HG03571 (cell line): ENCODE measurements at regions not wholly inside any gene's neighbourhood (a gene's known extent, or its start where the extent isn't known, plus 50 kb on each side); places are given as distances from the start of the nearest gene placed in this dataset.
"Not testable (repeated sequence)": the region's sequence is repeated elsewhere in the genome, so short reads cannot be mapped to it uniquely, and the experiment has no call there.

Source experiments
- ATAC-seq: cut with Tn5 transposase; IDR thresholded peaks from one replicate; pipeline ENCODE4 v1.9.1; 2021; ENCODE audit not compliant: unreplicated experiment

DNA sequence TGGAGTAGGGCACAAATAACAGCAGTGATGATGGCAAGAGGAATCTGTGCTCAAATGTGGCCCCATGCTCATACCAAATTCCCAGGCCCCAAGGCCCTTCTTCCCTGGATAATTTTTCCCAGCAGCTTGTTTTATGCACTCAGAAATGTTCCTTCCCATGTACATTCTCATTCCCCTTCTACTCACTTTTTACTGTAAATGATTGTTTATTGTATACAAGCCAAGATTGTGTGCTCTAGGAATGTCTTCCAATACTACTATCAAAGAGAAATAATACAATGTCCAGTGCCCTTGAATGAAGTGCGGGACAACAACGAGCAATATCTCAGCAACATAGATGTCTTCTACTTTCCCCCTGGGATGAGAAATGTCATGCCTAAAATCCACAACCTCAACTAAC is 201.6 kb downstream of the ICOS start:
- no peak for ATAC-seq

DNA sequence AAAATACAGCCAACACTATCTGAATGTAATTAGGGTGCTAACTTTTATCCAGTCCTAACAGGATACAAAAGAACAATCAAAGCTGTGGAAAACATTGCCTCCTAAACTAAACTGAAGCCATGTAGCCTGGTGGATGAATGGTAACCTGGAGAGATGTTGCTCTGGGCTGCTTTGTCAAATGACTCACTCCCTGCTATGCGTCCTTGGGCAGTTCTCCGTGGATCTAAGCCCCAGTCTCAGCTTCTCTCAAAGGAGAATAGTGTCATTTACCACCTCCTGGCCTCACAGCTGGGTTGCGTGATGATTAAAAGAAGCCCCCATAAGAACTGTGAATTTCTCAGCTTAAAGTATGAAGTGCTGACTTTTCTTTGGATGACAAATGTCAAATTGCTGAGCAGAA is 203.7 kb downstream of the ICOS start:
- ATAC-seq = no peak

DNA sequence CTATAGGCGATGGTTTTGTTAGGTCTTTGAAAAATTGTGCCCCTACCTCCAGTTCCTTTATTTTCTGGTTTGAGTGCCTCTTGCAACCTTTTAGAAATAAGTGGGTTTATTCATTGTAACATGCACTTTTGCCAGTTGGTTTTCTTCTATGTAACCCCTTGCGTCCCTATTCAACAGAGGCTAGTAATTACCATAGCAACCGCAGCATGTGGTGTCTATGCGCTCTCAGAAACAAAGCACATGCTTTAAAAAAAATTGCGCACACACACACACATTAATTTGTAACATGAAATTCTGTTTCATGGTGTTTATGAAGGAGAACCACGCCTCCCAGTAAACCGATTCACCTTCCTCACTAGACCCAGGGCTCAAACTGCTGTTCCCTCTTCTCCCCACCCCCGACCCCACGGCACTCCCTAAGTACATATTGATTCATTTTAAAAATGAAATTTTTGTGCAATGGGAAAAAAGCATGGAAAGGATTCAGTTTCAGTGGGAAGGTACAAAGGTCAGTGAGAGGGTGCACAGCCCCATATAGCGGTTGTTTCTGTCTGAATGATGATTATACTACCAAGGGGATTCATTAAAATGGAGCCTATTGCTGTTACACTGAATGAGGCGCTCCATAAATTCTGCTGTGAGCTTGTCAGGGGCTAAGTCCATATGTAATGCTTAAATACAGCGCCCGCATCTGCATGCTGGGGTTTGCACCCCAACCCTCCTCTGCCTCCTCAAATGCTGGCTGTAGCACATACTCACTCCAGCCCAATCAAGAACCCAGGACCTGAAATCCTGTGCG is 206.9 kb downstream of the ICOS start:
- ATAC-seq = no peak

DNA sequence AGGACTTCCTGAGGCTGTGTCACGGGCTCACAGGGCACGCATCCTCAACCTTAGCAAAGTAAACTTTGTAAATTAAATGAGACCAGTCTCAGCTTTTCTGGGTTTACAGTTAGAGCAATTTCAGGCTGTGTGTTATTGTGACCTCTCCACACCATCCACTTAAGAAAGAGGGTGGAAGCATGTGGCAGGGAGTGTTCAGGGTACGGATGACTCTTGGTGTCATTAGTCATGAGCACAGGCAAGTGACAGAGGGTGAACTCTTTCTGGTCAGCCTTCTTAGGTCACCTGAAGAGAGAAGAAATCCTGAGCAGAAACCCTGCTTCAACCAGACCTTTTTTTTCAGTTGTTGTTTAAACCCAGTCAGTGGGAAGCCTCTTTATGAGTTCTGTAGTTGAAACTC is 207.9 kb downstream of the ICOS start:
- ATAC-seq = no peak

DNA sequence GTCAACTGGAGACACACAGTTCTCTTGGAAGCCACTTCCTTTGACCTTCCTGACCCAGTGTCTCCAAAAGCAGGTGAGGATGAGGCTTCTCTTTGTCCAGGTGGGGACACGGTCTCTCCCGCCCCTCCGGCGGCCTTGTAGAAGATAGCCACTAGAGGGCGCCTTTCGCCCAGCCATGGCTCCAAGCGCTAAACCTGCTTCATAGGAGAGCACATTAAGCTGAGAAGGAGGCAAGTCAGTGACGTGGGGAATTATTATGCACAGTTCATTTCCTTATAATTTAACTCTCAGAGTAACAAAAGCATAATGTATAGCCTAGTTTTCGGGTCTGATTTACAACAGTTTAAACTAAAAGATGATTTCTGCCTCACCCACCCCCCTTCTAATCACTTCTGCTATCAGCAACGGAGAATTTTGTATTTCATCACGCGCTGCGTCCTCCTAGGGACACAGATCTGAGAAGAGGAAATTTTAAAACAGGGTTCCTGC is 208.7 kb downstream of the ICOS start:
- ATAC-seq = peak; percentile 97

DNA sequence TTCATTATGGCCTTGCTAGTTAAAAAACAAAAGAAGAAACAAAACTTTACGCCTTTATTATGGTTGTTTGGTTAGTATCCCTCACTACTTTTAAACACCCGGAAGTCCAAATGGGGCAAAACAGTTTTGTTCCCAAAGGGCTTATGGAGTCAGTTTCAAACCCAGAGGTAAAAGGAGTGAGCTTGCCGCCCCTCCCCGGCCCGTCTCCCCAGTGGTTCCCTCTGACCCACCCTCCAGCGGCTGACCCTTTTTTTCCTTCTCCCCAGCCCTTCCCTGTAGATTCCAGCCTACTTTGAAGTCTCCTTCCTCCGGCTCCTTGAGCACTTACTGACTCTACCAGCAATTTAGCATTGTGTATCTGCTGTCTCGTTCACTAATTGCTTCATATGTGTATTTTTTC is 209.2 kb downstream of the ICOS start:
- ATAC-seq = no peak

DNA sequence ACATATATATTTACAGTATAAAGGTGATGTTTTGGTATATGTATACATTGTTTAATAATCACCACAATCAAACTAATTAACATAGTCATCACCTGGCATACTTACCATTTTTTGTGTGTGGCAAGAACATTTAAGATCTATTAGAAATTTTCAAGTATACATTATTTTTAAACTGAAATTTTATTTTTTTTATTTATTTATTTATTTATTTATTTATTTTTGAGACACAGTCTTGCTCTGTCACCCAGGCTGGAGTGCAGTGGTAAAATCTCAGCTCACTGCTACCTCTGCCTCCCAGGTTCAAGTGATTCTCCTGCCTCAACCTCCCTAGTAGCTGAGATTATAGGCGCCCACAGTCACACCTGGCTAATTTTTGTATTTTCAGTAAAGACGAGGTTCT is 210.5 kb downstream of the ICOS start:
- not testable (repeated sequence) for ATAC-seq

DNA sequence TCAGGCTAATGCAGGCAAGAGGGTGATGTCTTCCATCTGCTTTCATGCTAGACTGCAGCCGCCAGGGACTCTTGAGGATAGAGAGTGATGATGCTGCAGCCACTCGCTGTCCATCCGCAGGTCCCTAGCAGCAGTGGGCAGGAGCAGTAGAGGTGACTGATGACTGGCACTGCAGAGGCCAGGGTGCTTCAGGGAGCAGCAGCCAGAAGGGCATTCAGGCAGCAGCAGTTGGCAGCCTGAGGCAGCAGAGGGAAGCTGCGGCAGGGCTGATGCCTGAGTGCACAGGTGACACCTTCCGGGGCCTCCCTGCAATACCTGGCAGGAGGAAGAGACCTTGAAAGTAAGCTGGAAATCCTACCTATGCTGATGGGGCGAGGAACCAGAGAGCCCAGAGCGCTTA is 214.2 kb downstream of the ICOS start:
- no peak for ATAC-seq

DNA sequence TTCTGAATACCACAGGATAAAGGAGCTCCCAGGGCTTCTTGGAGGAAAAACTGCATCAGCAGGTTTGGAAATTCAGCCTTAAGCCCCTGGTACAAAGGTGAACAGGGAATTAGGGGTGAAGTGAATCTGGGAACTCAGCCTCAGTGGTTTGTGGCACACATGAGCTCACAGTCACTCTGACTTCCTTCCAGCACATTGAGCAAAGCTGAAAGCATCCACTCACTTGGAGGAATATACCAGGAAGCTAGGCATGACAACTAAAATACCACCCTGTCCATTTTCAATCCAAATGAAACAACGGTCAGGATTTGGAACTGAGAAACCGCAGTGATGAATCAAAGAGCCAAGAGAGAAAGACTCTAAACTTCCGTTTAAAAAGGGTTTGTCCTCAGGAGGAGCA is 216.1 kb downstream of the ICOS start:
- no peak for ATAC-seq

DNA sequence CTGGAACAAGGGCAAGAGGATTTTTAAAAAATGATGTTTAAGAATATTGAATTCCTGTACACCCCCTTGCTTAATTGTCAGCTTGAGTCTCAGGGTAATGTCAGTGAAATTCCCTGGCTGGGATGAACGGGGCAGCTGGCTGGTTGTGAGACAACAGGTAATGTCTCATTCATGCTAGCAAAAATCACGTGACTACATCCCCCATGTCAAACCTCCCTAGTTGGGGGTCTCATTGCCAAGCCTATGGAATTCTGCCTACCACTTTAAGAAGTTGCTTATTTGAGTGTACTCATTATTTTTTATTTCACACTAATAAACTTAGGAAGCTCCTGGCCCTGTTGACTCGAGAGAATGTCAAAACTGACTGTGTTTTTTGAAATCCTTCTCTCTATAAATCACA is 218.3 kb downstream of the ICOS start:
- ATAC-seq = no peak

DNA sequence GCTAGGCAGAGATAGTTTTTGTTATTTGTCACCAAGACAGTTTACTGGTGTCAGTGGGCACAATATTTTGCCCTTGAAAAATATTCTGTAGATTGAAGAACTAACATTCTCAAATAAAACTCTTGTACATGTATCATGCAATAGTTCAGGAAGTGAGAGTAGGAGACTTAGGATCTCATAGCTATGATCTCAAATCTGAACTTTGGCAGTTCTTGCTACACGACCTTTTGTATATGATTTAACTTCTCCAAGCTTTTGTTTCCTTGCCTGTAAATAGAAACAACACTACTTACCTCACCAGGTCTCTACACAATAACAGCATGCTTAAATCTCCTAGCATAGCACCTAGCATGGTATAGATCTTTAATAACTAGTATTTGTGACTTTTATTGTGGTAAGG is 219.9 kb downstream of the ICOS start:
- no peak for ATAC-seq

DNA sequence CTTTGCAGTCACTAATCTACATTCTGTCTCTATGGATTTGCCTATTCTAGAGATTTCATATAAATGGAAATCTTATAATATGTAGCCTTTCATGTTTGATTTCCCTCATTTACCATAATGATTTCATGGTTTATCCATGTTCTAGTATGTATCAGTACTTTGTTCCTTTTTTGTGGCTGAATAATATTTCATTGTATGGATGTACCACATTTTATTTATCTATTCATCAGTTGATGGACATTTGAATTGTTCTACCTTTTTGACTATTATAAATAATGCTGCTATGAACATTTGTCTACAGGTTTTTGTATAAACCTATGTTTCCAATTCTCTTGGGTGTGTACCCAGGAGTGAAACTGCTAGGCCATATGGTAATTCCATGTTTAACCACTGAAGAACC is 221.1 kb downstream of the ICOS start:
- no peak for ATAC-seq

DNA sequence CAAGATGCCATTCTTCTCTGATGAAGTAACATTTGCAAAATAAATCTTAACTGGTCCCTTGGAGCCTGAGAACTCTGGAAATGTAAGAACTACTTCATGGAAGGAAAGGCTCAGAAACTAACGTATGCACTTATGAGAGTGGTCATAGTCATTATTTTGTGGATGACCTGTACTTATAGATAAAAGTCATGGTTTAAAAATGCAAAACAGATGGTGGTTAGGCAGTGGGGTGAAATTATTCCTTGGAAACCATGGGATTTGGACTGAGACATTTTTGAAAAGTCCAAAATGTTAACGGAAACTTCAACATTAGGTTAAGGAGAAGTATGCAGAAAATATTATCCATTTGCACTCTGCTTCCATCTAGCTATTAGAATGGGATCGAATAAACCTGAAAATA is 223.0 kb downstream of the ICOS start:
- ATAC-seq = no peak

DNA sequence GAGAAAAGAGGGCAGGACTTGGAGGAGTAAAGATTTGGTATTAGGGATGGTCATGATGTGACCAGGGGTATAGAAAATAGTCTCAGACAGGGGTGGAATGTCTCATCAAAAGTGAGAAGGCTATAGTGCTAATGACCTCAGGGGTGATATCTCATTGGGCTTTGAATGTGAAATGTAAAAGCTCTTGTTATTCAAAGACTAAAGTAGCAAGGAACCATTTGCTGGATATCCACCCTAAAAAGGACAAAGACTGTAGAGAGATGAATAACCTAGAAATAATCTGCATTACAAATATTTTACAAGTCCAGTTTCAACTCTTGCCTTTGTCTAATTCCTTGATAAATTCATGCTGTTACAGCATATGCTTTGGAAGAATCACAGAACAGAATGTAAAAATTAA is 224.4 kb downstream of the ICOS start:
- no peak for ATAC-seq

DNA sequence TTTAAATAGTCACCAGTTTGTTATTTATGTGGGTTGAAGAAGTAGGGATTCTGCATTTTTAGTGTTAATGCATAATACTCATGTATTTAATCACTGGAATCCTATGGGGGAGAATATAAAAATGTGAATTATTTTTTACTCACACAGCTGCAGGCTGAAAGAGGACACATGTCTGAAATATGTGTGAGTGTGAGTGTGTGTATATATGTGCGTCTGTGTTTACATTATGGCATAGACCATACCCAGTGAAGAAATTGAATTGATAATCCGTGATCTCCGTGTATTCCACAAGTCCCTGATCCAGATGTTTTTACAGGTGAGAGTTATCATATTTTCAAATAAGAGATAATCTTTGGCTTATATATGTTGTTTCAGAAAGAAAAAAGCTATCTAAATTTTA is 225.3 kb downstream of the ICOS start:
- ATAC-seq = no peak

DNA sequence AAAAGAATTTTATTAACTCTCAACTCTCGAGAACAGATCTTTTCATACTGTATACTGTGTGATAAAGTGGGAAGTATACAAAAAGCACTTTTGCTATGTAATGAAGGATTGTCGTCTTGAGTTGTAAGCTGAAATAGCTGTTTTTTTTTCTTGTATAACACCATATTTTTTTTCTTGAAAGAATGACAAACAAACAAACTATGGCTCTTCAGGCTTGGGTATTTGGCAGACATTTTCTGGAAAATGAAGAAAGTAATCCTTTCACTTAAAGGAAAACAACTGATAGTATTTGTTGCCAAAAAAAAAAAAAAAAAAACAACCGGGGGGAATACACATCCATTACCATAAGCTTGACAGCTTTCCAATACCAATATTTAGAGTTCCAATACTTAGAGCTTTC is 230.4 kb downstream of the ICOS start:
- no peak for ATAC-seq

DNA sequence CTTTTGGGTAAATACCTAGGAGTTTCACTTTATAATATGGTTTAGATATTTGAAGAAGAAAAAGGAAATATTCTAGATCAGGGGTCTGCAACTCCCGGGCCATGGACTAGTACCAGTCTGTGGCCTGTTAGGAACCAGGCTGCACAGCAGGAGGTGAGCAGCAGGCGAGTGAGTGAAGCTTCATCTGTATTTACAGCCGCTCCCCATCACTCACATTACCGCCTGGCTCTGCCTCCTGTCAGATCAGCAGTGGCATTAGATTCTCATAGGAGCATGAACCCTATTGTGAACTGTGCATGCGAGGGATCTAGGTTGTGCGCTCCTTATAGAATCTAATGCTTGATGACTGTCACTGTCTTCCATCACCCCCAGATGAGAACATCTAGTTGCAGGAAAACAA is 231.1 kb downstream of the ICOS start:
- ATAC-seq = not testable (repeated sequence)

DNA sequence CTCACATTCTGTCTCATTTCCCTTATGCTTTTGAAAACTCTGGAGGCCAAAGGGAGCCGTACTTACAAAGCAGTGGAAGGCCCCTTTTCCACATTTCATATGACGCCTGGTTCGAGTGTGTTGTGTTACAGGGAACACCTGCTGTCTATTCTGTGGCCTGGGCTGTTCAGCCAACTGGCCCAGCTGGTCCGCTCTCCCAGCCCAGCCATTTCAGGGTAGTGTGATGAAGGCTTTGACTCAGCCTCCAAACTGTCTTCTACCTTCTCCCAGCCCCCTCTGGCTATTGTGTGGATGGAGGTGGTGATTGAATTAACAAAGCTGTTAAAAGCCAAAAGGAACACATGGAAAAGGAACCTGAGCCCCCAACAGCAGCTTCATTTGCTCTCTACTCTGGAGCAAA is 233.8 kb downstream of the ICOS start:
- ATAC-seq = no peak

DNA sequence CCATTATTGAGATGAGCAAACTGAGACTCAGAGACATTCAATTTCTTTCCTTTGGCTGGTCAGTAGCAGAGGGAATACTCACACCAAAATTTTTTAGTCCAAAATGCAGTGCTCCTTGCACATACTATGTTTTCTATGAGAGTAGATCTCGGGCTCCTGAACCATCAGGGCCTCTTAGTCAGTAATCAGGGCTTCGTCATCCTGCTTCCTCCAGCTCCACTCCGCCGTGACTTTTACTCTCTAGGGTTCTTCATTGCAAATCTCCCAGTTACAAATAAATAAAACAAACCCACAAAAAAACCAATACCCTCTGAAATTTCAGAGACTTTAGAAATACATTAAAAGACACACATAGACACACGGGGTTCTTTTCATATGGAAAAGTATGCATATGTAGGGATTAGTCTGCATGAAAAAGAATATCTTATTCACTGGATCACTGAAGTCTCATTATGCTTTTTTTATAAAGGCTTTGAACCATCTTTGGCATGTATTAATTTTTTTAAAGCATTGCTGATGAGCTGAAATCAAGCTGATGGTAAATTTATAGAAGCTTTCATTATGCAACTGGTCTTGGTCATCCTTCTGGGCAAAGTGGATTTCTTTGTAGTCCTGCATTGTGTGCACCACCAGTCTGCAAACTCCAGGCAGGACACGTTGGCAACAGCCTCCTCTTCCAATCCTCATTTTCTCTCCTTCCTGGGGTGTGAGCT is 235.0 kb downstream of the ICOS start:
- no peak for ATAC-seq

DNA sequence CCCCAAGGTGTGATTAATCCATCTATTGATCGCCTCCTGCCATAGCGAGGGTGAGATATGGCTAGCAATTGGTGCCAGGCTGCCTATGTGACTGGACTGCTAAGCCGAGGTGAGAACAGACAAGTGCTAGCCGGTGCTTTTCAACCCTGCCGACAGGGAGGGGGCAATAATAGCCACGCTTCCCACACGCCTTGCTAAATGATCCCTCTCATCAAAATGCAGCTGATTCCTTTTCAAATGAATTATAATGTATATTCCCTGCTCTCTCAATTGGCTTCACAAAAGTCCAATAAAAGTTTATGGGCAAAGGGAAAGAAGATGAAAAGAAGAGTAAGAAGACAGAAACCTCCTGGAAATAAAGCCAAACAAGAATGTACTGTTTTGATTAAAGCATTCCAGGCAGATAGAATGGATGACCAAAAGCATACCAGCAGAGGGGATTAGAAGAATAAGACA is 235.6 kb downstream of the ICOS start:
- ATAC-seq = no peak

DNA sequence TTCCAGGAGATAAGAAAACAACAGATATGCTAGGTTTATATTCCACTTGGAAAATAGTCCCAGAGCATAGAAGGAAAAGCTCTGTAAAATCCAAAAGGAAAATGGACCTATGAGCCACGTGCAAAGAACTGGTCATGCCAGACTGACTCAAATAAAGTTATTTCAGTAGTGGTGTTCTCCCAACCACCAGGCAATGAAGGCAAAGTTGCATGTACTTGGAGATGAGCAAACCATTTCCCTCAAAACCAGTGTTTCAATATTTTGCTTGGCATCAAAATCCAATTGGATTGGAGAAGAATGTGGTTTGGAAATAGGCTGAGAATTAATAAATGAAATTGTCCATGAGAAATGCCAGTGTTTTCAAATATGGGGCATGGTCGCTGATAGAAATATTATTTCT is 237.5 kb downstream of the ICOS start:
- no peak for ATAC-seq

DNA sequence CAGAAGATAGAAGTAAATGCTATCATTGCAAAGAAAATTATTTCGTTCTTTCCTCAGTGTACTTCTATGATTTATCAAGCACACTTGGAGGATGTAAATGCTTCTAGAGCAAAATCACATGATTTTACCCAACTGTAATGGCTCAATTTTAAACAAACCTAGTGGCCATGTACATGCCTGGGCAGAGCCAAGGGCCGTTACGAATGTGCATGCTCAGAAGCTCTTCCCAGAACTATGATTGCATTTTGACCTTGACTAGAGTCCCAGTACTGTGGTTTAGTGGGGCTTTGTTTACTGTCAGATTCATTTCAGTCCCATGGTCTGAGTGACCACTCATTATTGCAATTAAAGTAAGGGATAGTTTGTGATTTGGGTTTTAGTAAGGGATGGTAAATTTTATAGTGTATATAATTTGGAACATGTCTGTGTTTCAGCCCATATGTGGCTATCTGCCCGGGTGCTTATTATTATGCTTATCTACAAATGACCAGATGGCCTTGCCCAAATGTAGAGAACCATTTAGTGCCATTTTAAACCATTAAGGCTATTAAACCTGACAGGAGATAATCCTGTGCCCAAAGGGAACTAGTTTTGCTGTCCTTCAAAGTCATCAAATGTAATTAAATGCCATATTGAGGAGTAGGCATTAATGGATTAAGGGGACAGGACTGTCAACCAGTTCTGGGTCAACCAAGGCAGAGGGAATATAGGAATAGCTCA is 239.1 kb downstream of the ICOS start:
- ATAC-seq = no peak
